GM23338 (cell line): ENCODE measurements at regions not wholly inside any gene's neighbourhood (a gene's known extent, or its start where the extent isn't known, plus 50 kb on each side); places are given as distances from the start of the nearest gene placed in this dataset.

Experiments used
- CREB1 ChIP-seq: fragments of 250-450 bp; sonication (Bioruptor Pico); IDR thresholded peaks from 2 replicates; pipeline ENCODE4 v1.5.0; 2020; ENCODE audit warnings: low read depth, mild to moderate bottlenecking, moderate library complexity
- EZH2phosphoT487 ChIP-seq: fragments of 200-600 bp; sonication (generic); IDR thresholded peaks from one replicate; pipeline ENCODE4 v1.8.1; 2018; ENCODE audit warnings: antibody characterized with exemption; ENCODE audit not compliant: unreplicated experiment
- JUNB ChIP-seq: IDR thresholded peaks from one replicate; pipeline ENCODE4 v1.6.1; 2016; ENCODE audit warnings: antibody characterized with exemption; ENCODE audit not compliant: unreplicated experiment
- NANOG ChIP-seq: IDR thresholded peaks from 2 replicates; pipeline ENCODE4 v1.6.1; 2016; ENCODE audit warnings: antibody characterized with exemption, borderline replicate concordance
- REST ChIP-seq: IDR thresholded peaks from one replicate; pipeline ENCODE4 v1.6.1; 2018; ENCODE audit warnings: antibody characterized with exemption; ENCODE audit not compliant: unreplicated experiment
- STAT1 ChIP-seq: IDR thresholded peaks from one replicate; pipeline ENCODE4 v1.6.1; 2016; ENCODE audit warnings: antibody characterized with exemption; ENCODE audit not compliant: unreplicated experiment
- ZNF114 ChIP-seq: fragments of 250-450 bp; sonication (Bioruptor Pico); IDR thresholded peaks from 2 replicates; pipeline ENCODE4 v1.5.0; 2020; ENCODE audit warnings: mild to moderate bottlenecking, moderate library complexity
- ZNF331 ChIP-seq: fragments of 250-450 bp; sonication (Bioruptor Pico); IDR thresholded peaks from 2 replicates; pipeline ENCODE4 v1.5.0; 2020; ENCODE audit warnings: low read depth, mild to moderate bottlenecking, moderate library complexity
- TF ChIP-seq, protein P1 (sequence below): fragments of 250-450 bp; sonication (Bioruptor Pico); IDR thresholded peaks from 2 replicates; pipeline ENCODE4 v1.5.0; 2020; ENCODE audit warnings: mild to moderate bottlenecking, moderate library complexity
- TF ChIP-seq, protein P2 (sequence below): IDR thresholded peaks from 2 replicates; pipeline ENCODE4 v1.6.1; 2016; ENCODE audit warnings: antibody characterized with exemption

- TF ChIP-seq, protein P1, sequence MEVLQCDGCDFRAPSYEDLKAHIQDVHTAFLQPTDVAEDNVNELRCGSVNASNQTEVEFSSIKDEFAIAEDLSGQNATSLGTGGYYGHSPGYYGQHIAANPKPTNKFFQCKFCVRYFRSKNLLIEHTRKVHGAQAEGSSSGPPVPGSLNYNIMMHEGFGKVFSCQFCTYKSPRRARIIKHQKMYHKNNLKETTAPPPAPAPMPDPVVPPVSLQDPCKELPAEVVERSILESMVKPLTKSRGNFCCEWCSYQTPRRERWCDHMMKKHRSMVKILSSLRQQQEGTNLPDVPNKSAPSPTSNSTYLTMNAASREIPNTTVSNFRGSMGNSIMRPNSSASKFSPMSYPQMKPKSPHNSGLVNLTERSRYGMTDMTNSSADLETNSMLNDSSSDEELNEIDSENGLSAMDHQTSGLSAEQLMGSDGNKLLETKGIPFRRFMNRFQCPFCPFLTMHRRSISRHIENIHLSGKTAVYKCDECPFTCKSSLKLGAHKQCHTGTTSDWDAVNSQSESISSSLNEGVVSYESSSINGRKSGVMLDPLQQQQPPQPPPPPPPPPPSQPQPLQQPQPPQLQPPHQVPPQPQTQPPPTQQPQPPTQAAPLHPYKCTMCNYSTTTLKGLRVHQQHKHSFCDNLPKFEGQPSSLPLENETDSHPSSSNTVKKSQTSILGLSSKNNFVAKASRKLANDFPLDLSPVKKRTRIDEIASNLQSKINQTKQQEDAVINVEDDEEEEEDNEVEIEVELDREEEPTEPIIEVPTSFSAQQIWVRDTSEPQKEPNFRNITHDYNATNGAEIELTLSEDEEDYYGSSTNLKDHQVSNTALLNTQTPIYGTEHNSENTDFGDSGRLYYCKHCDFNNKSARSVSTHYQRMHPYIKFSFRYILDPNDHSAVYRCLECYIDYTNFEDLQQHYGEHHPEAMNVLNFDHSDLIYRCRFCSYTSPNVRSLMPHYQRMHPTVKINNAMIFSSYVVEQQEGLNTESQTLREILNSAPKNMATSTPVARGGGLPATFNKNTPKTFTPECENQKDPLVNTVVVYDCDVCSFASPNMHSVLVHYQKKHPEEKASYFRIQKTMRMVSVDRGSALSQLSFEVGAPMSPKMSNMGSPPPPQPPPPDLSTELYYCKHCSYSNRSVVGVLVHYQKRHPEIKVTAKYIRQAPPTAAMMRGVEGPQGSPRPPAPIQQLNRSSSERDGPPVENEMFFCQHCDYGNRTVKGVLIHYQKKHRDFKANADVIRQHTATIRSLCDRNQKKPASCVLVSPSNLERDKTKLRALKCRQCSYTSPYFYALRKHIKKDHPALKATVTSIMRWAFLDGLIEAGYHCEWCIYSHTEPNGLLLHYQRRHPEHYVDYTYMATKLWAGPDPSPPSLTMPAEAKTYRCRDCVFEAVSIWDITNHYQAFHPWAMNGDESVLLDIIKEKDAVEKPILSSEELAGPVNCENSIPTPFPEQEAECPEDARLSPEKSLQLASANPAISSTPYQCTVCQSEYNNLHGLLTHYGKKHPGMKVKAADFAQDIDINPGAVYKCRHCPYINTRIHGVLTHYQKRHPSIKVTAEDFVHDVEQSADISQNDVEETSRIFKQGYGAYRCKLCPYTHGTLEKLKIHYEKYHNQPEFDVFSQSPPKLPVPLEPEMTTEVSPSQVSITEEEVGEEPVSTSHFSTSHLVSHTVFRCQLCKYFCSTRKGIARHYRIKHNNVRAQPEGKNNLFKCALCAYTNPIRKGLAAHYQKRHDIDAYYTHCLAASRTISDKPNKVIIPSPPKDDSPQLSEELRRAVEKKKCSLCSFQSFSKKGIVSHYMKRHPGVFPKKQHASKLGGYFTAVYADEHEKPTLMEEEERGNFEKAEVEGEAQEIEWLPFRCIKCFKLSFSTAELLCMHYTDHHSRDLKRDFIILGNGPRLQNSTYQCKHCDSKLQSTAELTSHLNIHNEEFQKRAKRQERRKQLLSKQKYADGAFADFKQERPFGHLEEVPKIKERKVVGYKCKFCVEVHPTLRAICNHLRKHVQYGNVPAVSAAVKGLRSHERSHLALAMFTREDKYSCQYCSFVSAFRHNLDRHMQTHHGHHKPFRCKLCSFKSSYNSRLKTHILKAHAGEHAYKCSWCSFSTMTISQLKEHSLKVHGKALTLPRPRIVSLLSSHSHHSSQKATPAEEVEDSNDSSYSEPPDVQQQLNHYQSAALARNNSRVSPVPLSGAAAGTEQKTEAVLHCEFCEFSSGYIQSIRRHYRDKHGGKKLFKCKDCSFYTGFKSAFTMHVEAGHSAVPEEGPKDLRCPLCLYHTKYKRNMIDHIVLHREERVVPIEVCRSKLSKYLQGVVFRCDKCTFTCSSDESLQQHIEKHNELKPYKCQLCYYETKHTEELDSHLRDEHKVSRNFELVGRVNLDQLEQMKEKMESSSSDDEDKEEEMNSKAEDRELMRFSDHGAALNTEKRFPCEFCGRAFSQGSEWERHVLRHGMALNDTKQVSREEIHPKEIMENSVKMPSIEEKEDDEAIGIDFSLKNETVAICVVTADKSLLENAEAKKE: no peak
- no peak for TF ChIP-seq NANOG
- TF ChIP-seq ZNF331 (CRISPR knock-in tag): no peak
- TF ChIP-seq ZNF114: no peak
- no peak for TF ChIP-seq STAT1
- no peak for TF ChIP-seq EZH2phosphoT487
- TF ChIP-seq REST: no peak
- no peak for TF ChIP-seq CREB1
- TF ChIP-seq, protein P2, sequence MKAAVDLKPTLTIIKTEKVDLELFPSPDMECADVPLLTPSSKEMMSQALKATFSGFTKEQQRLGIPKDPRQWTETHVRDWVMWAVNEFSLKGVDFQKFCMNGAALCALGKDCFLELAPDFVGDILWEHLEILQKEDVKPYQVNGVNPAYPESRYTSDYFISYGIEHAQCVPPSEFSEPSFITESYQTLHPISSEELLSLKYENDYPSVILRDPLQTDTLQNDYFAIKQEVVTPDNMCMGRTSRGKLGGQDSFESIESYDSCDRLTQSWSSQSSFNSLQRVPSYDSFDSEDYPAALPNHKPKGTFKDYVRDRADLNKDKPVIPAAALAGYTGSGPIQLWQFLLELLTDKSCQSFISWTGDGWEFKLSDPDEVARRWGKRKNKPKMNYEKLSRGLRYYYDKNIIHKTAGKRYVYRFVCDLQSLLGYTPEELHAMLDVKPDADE: no peak
- TF ChIP-seq JUNB: no peak
These were observed 339.9 kb upstream of the PKDCC start (continued) for GRCh38 chr2:41707790-41708451.
